GM12878 (cell line): ENCODE measurements at regions not wholly inside any gene's neighbourhood (a gene's known extent, or its start where the extent isn't known, plus 50 kb on each side); places are given as distances from the start of the nearest gene placed in this dataset.

Source experiments
- ATAC-seq: fragments of 200-7000 bp; cut with Tn5 transposase; 3 replicates; pipeline ENCODE4 v1.9.1; 2020; ENCODE audit warnings: mild to moderate bottlenecking, moderate library complexity
- BruUV-seq: library from RNA; stranded (reverse); fragments of 400-500 nt; replicated peaks from 2 replicates; lab custom pipeline; 2021; lab: Mats Ljungman, UMichigan
- CTCF ChIA-PET: fragments of 300-600 bp; sonication (Branson Sonifier 250); formaldehyde crosslinking; extraction: SDS; loops from one replicate; lab custom pipeline; 2021; ENCODE audit warnings: inconsistent platforms; lab: Yijun Ruan, JAX
- POLR2A ChIA-PET: fragments of 350-600 bp; formaldehyde crosslinking; extraction: SDS; loops from one replicate; lab custom pipeline; 2021; ENCODE audit warnings: inconsistent platforms; lab: Charles Lee
- RAD21 ChIA-PET: fragments of 300-600 bp; sonication (Branson Sonifier 250); formaldehyde crosslinking; loops from one replicate; lab custom pipeline; 2023; ENCODE audit warnings: antibody characterized with exemption; ENCODE audit not compliant: unreplicated experiment; lab: Charles Lee
- SMC1A ChIA-PET: fragments of 300-600 bp; sonication (Branson Sonifier 250); formaldehyde crosslinking; loops from one replicate; lab custom pipeline; 2023; ENCODE audit not compliant: unreplicated experiment, uncharacterized antibody; lab: Charles Lee
- DNase-seq: peaks from one replicate; pipeline ENCODE4 v3.0.0-alpha.2; 2011; ENCODE audit warnings: low read depth, low spot score
- FAIRE-seq: peaks from 3 replicates; lab custom pipeline; 2011; peaks lifted over from hg19 to GRCh38; lab: Jason Lieb, UNC
- H2AFZ ChIP-seq: 2 replicates; pipeline ENCODE4 v1.6.0; 2011; ENCODE audit warnings: low read depth, low read length, control low read depth; ENCODE audit not compliant: control insufficient read depth
- H3K27ac ChIP-seq: 2 replicates; pipeline ENCODE4 v1.5.1; 2011; ENCODE audit warnings: control low read depth; ENCODE audit not compliant: control insufficient read depth, insufficient read depth
- H3K27me3 ChIP-seq, 2 experiments: replicated peaks in 1 of 2; 2 replicates each; pipeline versions ENCODE4 v1.6.0 to v1.6.1; 2011; ENCODE audit warnings: low read length in 1 of 2; ENCODE audit not compliant: control insufficient read depth in 2 of 2, insufficient read depth in 2 of 2
- H3K36me3 ChIP-seq, 2 experiments: 2 replicates each; pipeline ENCODE4 v1.5.1; 2011; ENCODE audit warnings: low read length in 1 of 2; ENCODE audit not compliant: control insufficient read depth in 2 of 2, insufficient read depth in 2 of 2
- H3K4me1 ChIP-seq: 2 replicates; pipeline ENCODE4 v1.6.1; 2011; ENCODE audit warnings: mild to moderate bottlenecking, low read length, moderate library complexity, mixed read lengths; ENCODE audit not compliant: control insufficient read depth, insufficient read depth
- H3K4me2 ChIP-seq: 2 replicates; pipeline ENCODE4 v1.6.0; 2011; ENCODE audit warnings: control low read depth; ENCODE audit not compliant: control insufficient read depth, insufficient read depth
- H3K4me3 ChIP-seq: fragments of 200-600 bp; sonication (generic); 2 replicates; pipeline ENCODE4 v1.5.1; 2016
- H3K79me2 ChIP-seq: 2 replicates; pipeline ENCODE4 v1.6.0; 2011; ENCODE audit warnings: low read length; ENCODE audit not compliant: control insufficient read depth, insufficient read depth
- H3K9ac ChIP-seq: 2 replicates; pipeline ENCODE4 v1.8.0; 2011; ENCODE audit warnings: low read length, control low read depth, mixed read lengths; ENCODE audit not compliant: control insufficient read depth, insufficient read depth
- H3K9me3 ChIP-seq: replicated peaks from 3 replicates; pipeline ENCODE4 v1.5.1; 2011; ENCODE audit warnings: mild to moderate bottlenecking, low read length; ENCODE audit not compliant: control insufficient read depth, insufficient read depth
- H4K20me1 ChIP-seq: 2 replicates; pipeline ENCODE4 v1.6.0; 2011; ENCODE audit not compliant: control insufficient read depth, insufficient read depth
- GATAD2B ChIP-seq: fragments of 450-650 bp; conservative IDR thresholded peaks from 2 replicates; pipeline ENCODE4 v1.6.1; 2017; ENCODE audit warnings: low read depth, mild to moderate bottlenecking, moderate library complexity
- RB1 ChIP-seq: fragments of 450-650 bp; formaldehyde crosslinking; IDR thresholded peaks from 2 replicates; pipeline ENCODE4 v1.6.1; 2017; ENCODE audit warnings: mild to moderate bottlenecking, borderline replicate concordance
- SMC3 ChIP-seq: IDR thresholded peaks from 2 replicates; pipeline ENCODE4 v1.6.1; 2011; ENCODE audit warnings: low read length, improper control_type of control experiment, borderline replicate concordance
- SRF ChIP-seq, 2 experiments: IDR thresholded peaks; 2 replicates each; pipeline ENCODE4 v1.6.1; 2011; ENCODE audit warnings: low read depth in 2 of 2, low read length in 2 of 2, mild to moderate bottlenecking in 1 of 2, moderate library complexity in 1 of 2
- USF2 ChIP-seq: IDR thresholded peaks from 2 replicates; pipeline ENCODE4 v1.6.1; 2011; ENCODE audit warnings: low read depth, low read length, improper control_type of control experiment, borderline replicate concordance
- ZNF207 ChIP-seq: fragments of 450-650 bp; IDR thresholded peaks from 2 replicates; pipeline ENCODE4 v1.6.1; 2014; ENCODE audit warnings: antibody characterized with exemption, mild to moderate bottlenecking, borderline replicate concordance
- ZNF24 ChIP-seq: fragments of 450-650 bp; IDR thresholded peaks from 2 replicates; pipeline ENCODE4 v1.6.1; 2017; ENCODE audit warnings: antibody characterized with exemption, mild to moderate bottlenecking
- ZSCAN29 ChIP-seq: fragments of 450-650 bp; IDR thresholded peaks from 2 replicates; pipeline ENCODE4 v1.6.1; 2017; ENCODE audit warnings: mild to moderate bottlenecking, moderate library complexity
- WGBS: methylation state at CpG from one replicate; pipeline ENCODE4 v1.1.6; 2016; ENCODE audit warnings: low lambda C conversion rate; ENCODE audit not compliant: insufficient replicate concordance, insufficient coverage; ENCODE audit errors: missing lambda C conversion rate; 5-methylcytosine and 5-hydroxymethylcytosine counted together
- in situ Hi-C: fragments of 300-500 bp; cut with MboI; formaldehyde crosslinking; loops from 9 replicates; pipeline ENCODE4 v1.14.3; 2018; ENCODE audit warnings: mixed read lengths
- intact Hi-C: fragments of 100-400 bp; cut with micrococcal nuclease; formaldehyde crosslinking; loops from one replicate; pipeline ENCODE4 v1.14.2; 2022; ENCODE audit not compliant: unreplicated experiment

GRCh38 chr5:9817819-9818218, 187.7 kb upstream of the TAS2R1 start (continued):
- TF ChIP-seq ZNF24 (no peak), SMC3 (no peak)

- WGBS = 6% methylated on average over 1 of the region's 1 CpG
- no peaks in the 10 kb centered on the region for H4K20me1 ChIP-seq
- H3K9me3 ChIP-seq = no peaks in the 10 kb centered on the region
- no peak overlapping the region for H3K27ac ChIP-seq
- no peak overlapping the region for H3K9ac ChIP-seq
- TF ChIP-seq USF2 (no peak), ZSCAN29 (no peak), SRF (IDR thresholded peaks at IDR 0.05; ENCODE audit: low read depth in 2 of 2, low read length in 2 of 2) (no peak), RB1 (no peak), ZNF207 (no peak), GATAD2B (no peak)
- TF ChIP-seq, all 136 proteins: peak for 0
- H2AFZ ChIP-seq = no peak overlapping the region
- no peak for DNase-seq
- ChIA-PET RAD21 (no interaction called here), CTCF (no interaction called here), POLR2A (no interaction called here), SMC1A (no interaction called here)
- intact Hi-C loops (no loop called here), in situ Hi-C loops (no loop called here)
- no peak overlapping the region for H3K4me2 ChIP-seq
- no peaks in the 10 kb centered on the region for H3K79me2 ChIP-seq
- H3K4me3 ChIP-seq = no peak overlapping the region
- H3K27me3 ChIP-seq = no peaks in the 10 kb centered on the region
- FAIRE-seq = no peak
- no peak for ATAC-seq
- no peaks in the 10 kb centered on the region for H3K4me1 ChIP-seq
- BruUV-seq = no TSS peak
- H3K36me3 ChIP-seq = no peaks in the 10 kb centered on the region
Measured at GRCh38 chr5:9815051-9815450, 184.9 kb upstream of the TAS2R1 start.
